Fibroblast of the aortic adventitia (primary cell): ENCODE measurements at regions not wholly inside any gene's neighbourhood (a gene's known extent, or its start where the extent isn't known, plus 50 kb on each side); places are given as distances from the start of the nearest gene placed in this dataset.

Source experiments
- DNase-seq: peaks from one replicate; pipeline ENCODE4 v3.0.0-alpha.2; 2010; ENCODE audit warnings: low read depth
- H3K4me3 ChIP-seq: 2 replicates; pipeline ENCODE4 v1.5.1; 2011; ENCODE audit warnings: low read depth, mild to moderate bottlenecking, control low read depth, low read length, moderate library complexity
- TF ChIP-seq, protein P1 (sequence below): IDR thresholded peaks from 2 replicates; pipeline ENCODE4 v1.5.1; 2011; ENCODE audit warnings: mild to moderate bottlenecking, low read length, control low read depth, inconsistent platforms; ENCODE audit not compliant: insufficient read depth

DNA sequence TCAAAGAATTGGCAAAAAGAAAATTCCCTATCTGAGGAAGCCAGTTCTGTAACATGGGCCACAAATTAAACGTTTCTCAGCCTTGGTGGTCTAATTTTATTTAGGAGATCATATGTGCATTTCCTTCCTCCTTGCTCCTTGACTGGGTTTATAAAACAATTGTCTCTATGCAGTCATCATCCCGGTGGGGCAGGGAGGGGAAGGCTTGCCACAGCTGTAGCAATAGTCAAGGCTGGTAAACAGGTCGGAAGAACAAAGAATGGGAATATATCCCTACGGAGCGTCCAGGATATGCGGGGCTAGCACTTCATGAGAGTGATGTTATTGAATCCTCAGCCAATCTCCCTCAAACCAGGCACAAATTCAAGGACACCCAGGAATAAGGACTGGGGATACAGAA is 143.8 kb downstream of the RNF152 start:
- no peak for DNase-seq
- no peak overlapping the region for H3K4me3 ChIP-seq
- TF ChIP-seq, protein P1, sequence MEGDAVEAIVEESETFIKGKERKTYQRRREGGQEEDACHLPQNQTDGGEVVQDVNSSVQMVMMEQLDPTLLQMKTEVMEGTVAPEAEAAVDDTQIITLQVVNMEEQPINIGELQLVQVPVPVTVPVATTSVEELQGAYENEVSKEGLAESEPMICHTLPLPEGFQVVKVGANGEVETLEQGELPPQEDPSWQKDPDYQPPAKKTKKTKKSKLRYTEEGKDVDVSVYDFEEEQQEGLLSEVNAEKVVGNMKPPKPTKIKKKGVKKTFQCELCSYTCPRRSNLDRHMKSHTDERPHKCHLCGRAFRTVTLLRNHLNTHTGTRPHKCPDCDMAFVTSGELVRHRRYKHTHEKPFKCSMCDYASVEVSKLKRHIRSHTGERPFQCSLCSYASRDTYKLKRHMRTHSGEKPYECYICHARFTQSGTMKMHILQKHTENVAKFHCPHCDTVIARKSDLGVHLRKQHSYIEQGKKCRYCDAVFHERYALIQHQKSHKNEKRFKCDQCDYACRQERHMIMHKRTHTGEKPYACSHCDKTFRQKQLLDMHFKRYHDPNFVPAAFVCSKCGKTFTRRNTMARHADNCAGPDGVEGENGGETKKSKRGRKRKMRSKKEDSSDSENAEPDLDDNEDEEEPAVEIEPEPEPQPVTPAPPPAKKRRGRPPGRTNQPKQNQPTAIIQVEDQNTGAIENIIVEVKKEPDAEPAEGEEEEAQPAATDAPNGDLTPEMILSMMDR = no peak

DNA sequence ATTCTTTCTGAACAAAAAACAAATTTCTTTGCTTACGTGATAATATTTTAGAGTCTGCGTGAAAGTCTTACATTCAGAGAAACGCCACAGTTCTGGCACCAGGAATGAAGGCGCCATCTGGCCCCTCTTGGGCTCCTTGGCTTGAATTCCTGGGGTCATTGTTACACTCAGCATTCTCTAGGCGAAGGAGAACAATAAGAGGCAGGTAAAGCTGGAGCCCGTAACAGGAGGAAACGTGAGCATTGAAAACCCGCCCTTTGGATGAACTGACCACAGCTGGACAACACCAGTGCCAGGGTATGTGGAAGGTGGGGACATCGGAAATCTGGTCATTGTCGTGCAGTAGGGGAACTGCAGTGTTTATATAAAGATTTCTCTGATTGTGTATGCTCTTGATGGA is 144.8 kb downstream of the RNF152 start:
- DNase-seq = no peak
- TF ChIP-seq, protein P1 = no peak
- H3K4me3 ChIP-seq = no peak overlapping the region

GRCh38 chr18:61743775-61744531 is 148.9 kb downstream of the RNF152 start:
- TF ChIP-seq, protein P1 = no peak
- peak; percentile 53 for DNase-seq
- no peak overlapping the region for H3K4me3 ChIP-seq

- TF ChIP-seq, protein P1 = no peak
- DNase-seq = no peak
- H3K4me3 ChIP-seq = no peak overlapping the region
Measured at GRCh38 chr18:61742565-61743429, 150.0 kb downstream of the RNF152 start.

DNA sequence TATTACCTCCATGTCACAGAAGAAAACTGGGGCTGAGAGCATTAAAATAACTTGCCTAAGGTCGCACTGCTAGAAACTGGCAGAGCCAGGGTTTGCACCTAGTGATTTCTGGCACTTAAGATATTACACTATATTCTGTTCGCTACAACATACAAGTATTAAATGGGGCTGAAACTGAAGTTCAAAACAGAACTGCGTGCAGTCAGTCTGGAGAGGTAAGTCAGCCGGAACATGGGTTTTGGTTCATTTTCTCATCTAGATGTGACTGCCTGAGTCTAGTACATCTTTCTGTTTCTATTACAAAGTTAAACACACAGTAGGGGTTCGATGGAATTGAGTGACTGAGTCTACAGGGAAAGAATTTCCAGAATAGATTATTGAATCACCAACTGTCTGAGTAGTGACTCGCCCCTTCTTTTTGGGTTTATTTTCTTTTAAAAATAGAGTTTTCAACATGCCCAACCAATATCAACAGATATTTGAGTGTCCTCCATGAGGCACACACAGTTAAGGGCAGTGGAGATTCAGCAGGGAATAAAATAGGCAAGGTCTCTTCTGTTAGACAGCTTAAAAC is 150.8 kb downstream of the RNF152 start:
- DNase-seq = no peak
- TF ChIP-seq, protein P1 = no peak
- no peak overlapping the region for H3K4me3 ChIP-seq

DNA sequence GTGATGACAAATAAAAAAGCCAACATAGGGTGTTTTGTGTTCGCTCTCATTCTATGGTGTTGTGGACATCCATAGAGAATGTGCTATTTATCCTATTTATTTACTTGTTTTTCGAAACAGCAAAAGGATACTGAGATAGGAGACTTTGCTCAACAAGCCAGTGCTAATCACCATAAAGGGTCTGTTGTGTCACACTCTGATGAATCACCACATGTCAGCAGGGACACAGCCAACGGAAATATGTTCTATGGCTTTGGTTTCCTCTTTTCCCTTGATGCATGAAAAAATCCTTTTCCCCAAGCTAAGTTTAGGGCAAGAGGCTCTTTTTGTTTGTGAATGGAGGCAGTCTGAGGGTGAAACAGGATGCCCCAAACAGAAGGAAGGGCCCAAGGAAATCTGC is 154.3 kb downstream of the RNF152 start:
- peak; percentile 26 for DNase-seq

More for the DNA sequence above, 154.3 kb downstream of the RNF152 start:
- TF ChIP-seq, protein P1 = no peak
- no peak overlapping the region for H3K4me3 ChIP-seq
